ENCODE measurements at regions not wholly inside any gene's neighbourhood (a gene's known extent, or its start where the extent isn't known, plus 50 kb on each side); places are given as distances from the start of the nearest gene placed in this dataset.

DNA sequence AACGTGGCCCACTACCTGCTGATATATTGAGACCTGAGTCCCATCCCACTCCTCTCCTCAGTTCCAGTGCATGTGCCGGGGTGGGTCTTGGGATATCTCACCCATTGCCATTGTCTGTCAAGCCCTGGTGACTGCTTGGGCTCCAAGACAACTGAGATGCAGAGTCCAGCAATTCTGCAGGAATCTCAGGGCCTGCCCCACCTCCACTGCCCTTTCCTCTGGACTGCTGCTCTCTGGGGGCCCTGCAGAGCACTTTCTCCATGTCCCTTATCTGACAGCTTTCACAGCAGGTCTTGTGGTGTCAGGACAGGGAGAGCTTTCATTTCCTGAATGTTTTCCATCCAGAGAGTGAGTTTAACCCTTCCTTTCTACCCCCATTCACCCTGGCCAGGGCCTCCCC, 152.9 kb downstream of the ARL4C start:
- TF ChIP-seq CTCF (IDR thresholded peaks at IDR 0.05 in 2 of 3, conservative IDR thresholded peaks at IDR 0.05 in 1 of 3; ENCODE audit: borderline replicate concordance in 1 of 3, insufficient read depth in 1 of 3, low read depth in 2 of 3, low read length in 2 of 3) (no peak), EZH2 (IDR thresholded peaks at IDR 0.05) (no peak), ATF3 (IDR thresholded peaks at IDR 0.05) (no peak), SP1 (IDR thresholded peaks at IDR 0.05; ENCODE audit: low read depth) (no peak), ZNF274 (IDR thresholded peaks at IDR 0.05; ENCODE audit: low read depth, low read length) (no peak)

Measured in HCT116 (cell line).